ENCODE measurements at regions not wholly inside any gene's neighbourhood (a gene's known extent, or its start where the extent isn't known, plus 50 kb on each side); places are given as distances from the start of the nearest gene placed in this dataset.

DNA sequence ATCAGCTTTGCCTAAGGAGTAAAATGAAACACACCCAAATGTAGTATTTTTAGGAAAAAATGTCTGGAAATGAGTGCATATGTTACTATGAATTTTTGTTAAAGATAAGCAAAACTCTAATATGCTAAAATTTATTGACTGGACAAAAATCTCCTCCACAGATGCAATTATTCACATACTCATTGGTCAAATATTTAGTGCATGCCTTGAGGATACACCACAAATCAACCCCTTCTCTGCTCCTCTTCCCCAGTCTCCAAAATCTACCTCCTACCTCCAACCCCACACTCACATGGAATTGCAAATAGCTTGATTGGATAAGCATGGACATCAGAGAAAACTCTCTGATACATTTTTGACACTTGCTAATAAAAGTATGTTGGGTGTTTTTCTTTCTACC is 95.6 kb upstream of the CDC42EP3 start:
- no peaks in the 10 kb centered on the region for H3K27me3 ChIP-seq (ENCODE audit: insufficient read depth, low read length, poor library complexity)
- no peaks in the 10 kb centered on the region for H3K9me3 ChIP-seq (ENCODE audit: insufficient read depth, low read length, severe bottlenecking)
- DNase-seq, result no peak
- no peak overlapping the region for H3K27ac ChIP-seq (ENCODE audit: low read length)
- H3K36me3 ChIP-seq (ENCODE audit: insufficient read depth, low read length), result no peaks in the 10 kb centered on the region
- TF ChIP-seq, protein P1, sequence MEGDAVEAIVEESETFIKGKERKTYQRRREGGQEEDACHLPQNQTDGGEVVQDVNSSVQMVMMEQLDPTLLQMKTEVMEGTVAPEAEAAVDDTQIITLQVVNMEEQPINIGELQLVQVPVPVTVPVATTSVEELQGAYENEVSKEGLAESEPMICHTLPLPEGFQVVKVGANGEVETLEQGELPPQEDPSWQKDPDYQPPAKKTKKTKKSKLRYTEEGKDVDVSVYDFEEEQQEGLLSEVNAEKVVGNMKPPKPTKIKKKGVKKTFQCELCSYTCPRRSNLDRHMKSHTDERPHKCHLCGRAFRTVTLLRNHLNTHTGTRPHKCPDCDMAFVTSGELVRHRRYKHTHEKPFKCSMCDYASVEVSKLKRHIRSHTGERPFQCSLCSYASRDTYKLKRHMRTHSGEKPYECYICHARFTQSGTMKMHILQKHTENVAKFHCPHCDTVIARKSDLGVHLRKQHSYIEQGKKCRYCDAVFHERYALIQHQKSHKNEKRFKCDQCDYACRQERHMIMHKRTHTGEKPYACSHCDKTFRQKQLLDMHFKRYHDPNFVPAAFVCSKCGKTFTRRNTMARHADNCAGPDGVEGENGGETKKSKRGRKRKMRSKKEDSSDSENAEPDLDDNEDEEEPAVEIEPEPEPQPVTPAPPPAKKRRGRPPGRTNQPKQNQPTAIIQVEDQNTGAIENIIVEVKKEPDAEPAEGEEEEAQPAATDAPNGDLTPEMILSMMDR (IDR thresholded peaks at IDR 0.05; ENCODE audit: borderline replicate concordance, extremely low read depth, low read length, poor library complexity, severe bottlenecking), result no peak
- no peak for TF ChIP-seq EZH2 (IDR thresholded peaks at IDR 0.05; ENCODE audit: borderline replicate concordance, low read depth, low read length, severe bottlenecking)
- no peak overlapping the region for H3K4me3 ChIP-seq (ENCODE audit: low read depth in 1 of 2, low read length in 2 of 2)
- H3K79me2 ChIP-seq (ENCODE audit: insufficient read depth, low read length), result no peaks in the 10 kb centered on the region
- no peaks in the 10 kb centered on the region for H4K20me1 ChIP-seq (ENCODE audit: insufficient read depth, low read length)
- H3K9ac ChIP-seq (ENCODE audit: low read depth, low read length), result no peak overlapping the region
- no peaks in the 10 kb centered on the region for H3K4me1 ChIP-seq (ENCODE audit: insufficient read depth, low read length)
- no peak for ATAC-seq (ENCODE audit: insufficient read depth, low read depth)
- H2AFZ ChIP-seq (ENCODE audit: low read depth, low read length), result no peak overlapping the region
- H3K4me2 ChIP-seq (ENCODE audit: insufficient read depth, low read length), result no peak overlapping the region

DNA sequence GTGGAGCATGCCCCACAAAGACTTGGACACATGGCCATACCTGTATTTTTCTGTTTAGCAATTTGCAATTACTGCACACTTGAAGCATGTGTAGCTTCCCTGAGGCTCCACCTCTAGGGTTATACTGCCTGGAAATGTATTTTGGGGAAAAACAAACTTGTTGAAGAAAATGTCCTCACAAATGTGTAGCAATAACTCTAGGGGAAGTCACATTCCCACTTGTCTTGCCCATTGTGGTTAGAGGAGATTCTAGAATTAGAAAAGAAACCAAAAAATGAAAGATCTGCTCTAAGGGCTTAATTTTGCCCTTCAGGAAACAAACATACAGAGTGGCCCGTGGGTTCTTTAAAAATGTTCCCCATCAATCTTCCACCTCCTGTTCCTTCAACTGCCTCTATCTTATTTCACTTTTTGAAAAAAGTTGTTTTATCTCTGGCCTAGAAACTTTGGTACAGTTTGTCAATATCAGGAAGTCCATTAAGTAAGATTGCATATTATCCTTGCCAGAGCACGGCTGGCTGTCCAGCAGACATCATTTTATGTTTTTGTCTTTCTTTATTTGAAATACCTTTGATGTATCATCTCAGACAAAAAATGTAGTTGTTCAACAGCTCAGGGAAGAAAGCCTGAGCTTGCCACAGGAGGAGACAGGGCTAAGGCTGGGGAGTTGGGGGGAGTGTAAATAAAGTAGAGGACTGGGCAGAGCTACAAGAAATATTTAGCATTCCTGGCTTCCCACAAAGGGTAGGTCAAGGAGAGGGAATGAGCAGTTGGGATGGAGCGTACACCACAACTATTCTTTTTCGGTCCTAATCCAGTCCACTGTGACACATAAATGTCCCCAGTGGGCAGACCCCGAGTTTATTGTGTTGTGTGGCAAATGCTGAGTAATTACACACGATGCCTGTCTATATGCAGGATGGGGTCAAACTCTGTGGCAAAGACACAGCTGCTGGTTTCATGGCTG is 96.8 kb upstream of the CDC42EP3 start:
- H4K20me1 ChIP-seq (ENCODE audit: insufficient read depth, low read length), result no peaks in the 10 kb centered on the region
- H3K36me3 ChIP-seq (ENCODE audit: insufficient read depth, low read length), result no peaks in the 10 kb centered on the region
- no peak overlapping the region for H3K9ac ChIP-seq (ENCODE audit: low read depth, low read length)
- DNase-seq (no peak), ATAC-seq (ENCODE audit: insufficient read depth, low read depth) (no peak)
- H3K79me2 ChIP-seq (ENCODE audit: insufficient read depth, low read length), result no peaks in the 10 kb centered on the region
- no peak overlapping the region for H2AFZ ChIP-seq (ENCODE audit: low read depth, low read length)
- no peaks in the 10 kb centered on the region for H3K9me3 ChIP-seq (ENCODE audit: insufficient read depth, low read length, severe bottlenecking)
- H3K27me3 ChIP-seq (ENCODE audit: insufficient read depth, low read length, poor library complexity), result no peaks in the 10 kb centered on the region
- no peak overlapping the region for H3K4me2 ChIP-seq (ENCODE audit: insufficient read depth, low read length)
- H3K27ac ChIP-seq (ENCODE audit: low read length), result no peak overlapping the region
- H3K4me1 ChIP-seq (ENCODE audit: insufficient read depth, low read length), result no peaks in the 10 kb centered on the region
- H3K4me3 ChIP-seq (ENCODE audit: low read depth in 1 of 2, low read length in 2 of 2), result no peak overlapping the region
- TF ChIP-seq, protein P1 (IDR thresholded peaks at IDR 0.05; ENCODE audit: borderline replicate concordance, extremely low read depth, low read length, poor library complexity, severe bottlenecking), result no peak
- TF ChIP-seq EZH2 (IDR thresholded peaks at IDR 0.05; ENCODE audit: borderline replicate concordance, low read depth, low read length, severe bottlenecking), result no peak

DNA sequence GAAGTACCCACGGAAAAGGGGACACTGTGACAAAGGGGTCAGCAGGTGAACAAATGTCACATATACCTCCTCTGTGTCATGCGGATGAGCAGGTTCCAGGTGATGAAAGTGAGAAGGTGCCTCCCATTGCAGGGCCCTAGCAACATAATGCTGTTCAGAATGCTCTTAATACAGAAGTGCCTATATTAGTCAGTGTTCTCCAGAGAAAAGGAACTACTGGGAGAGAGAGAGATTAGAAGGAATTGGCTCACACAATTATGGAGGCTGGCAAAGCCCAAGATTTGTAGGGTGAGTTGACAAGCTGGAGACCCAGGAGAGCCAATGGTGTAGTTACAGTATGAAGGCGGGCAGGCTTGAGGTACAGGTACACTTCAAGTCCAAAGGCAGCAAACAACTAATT is 98.1 kb upstream of the CDC42EP3 start:
- TF ChIP-seq EZH2 (IDR thresholded peaks at IDR 0.05; ENCODE audit: borderline replicate concordance, low read depth, low read length, severe bottlenecking), result no peak
- TF ChIP-seq, protein P1 (IDR thresholded peaks at IDR 0.05; ENCODE audit: borderline replicate concordance, extremely low read depth, low read length, poor library complexity, severe bottlenecking), result no peak

More for the DNA sequence above, 98.1 kb upstream of the CDC42EP3 start:
- no peak overlapping the region for H3K4me2 ChIP-seq (ENCODE audit: insufficient read depth, low read length)
- H3K4me3 ChIP-seq (ENCODE audit: low read depth in 1 of 2, low read length in 2 of 2), result no peak overlapping the region
- no peaks in the 10 kb centered on the region for H3K4me1 ChIP-seq (ENCODE audit: insufficient read depth, low read length)
- H3K79me2 ChIP-seq (ENCODE audit: insufficient read depth, low read length), result no peaks in the 10 kb centered on the region
- no peaks in the 10 kb centered on the region for H3K36me3 ChIP-seq (ENCODE audit: insufficient read depth, low read length)
- H3K9ac ChIP-seq (ENCODE audit: low read depth, low read length), result no peak overlapping the region
- no peaks in the 10 kb centered on the region for H4K20me1 ChIP-seq (ENCODE audit: insufficient read depth, low read length)
- H3K27ac ChIP-seq (ENCODE audit: low read length), result no peak overlapping the region
- DNase-seq (no peak), ATAC-seq (ENCODE audit: insufficient read depth, low read depth) (no peak)
- no peaks in the 10 kb centered on the region for H3K27me3 ChIP-seq (ENCODE audit: insufficient read depth, low read length, poor library complexity)
- no peaks in the 10 kb centered on the region for H3K9me3 ChIP-seq (ENCODE audit: insufficient read depth, low read length, severe bottlenecking)
- H2AFZ ChIP-seq (ENCODE audit: low read depth, low read length), result no peak overlapping the region

Data from DND-41 (cell line).